Mucosa of descending colon (tissue), 3 donors: ENCODE measurements at regions not wholly inside any gene's neighbourhood (a gene's known extent, or its start where the extent isn't known, plus 50 kb on each side); places are given as distances from the start of the nearest gene placed in this dataset.

Experiments
- ATAC-seq: fragments of 200-7000 bp; cut with Tn5 transposase; one replicate; pipeline ENCODE4 v1.9.1; 2020; ENCODE audit warnings: mild to moderate bottlenecking, moderate library complexity
- DNase-seq, 3 donors: peaks; one replicate each; pipeline ENCODE4 v3.0.0-alpha.2; 2020
- H3K36me3 ChIP-seq: fragments of 200-600 bp; one replicate; pipeline ENCODE4 v1.8.0; 2021; ENCODE audit warnings: low read depth, mild to moderate bottlenecking
- H3K4me1 ChIP-seq: fragments of 200-600 bp; one replicate; pipeline ENCODE4 v1.8.0; 2021; ENCODE audit warnings: low read depth, mild to moderate bottlenecking
- H3K4me3 ChIP-seq: fragments of 200-600 bp; one replicate; pipeline ENCODE4 v1.8.0; 2021; ENCODE audit warnings: mild to moderate bottlenecking
- H3K9me3 ChIP-seq: fragments of 200-600 bp; one replicate; pipeline ENCODE4 v1.8.0; 2021; ENCODE audit warnings: mild to moderate bottlenecking
- intact Hi-C, 2 donors: fragments of 100-400 bp; cut with DNase I in 1 of 2; cut with micrococcal nuclease in 1 of 2; formaldehyde crosslinking; loops; one replicate each; pipeline versions ENCODE4 v1.11.0 to v1.11.1; 2022; cut with DNase I, micrococcal nuclease
- TF ChIP-seq, protein P1 (sequence below): fragments of 200-600 bp; IDR thresholded peaks from one replicate; pipeline ENCODE4 v1.8.0; 2022; ENCODE audit warnings: antibody characterized with exemption, mild to moderate bottlenecking
- donor health status: DM: no; HTN: no; CAD: no; lungs with moderate emphysema.
- donor health status: DM: no; HTN: no; CAD: no.
- donor health status: DM: no; HTN: yes; CAD: no.

DNA sequence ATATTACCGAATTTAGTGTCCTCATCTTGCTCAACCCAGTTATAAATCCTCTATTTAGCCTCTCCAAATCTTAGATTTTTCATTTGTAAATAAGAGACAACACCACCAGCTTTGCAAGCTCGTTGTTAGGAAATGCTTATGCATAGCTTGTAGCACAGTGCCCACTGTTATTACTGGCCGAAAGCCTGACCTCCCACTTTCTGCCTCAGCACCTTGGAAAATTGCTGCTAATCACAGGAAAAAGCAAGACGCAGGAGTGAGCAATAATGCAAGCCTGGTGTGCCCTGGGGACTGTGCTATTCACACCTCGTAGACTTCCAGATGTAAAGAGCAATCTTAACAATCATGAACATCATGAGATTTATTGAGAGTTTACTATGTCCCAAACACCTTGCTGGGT lies 124.2 kb upstream of the ARL4C start:
- no peak for DNase-seq
- Histone ChIP-seq H3K36me3 (no peaks in the 10 kb centered on the region), H3K4me1 (no peaks in the 10 kb centered on the region), H3K4me3 (no peak overlapping the region), H3K9me3 (no peaks in the 10 kb centered on the region)
- ATAC-seq = no peak
- intact Hi-C loops = no loop called here
- TF ChIP-seq, protein P1, sequence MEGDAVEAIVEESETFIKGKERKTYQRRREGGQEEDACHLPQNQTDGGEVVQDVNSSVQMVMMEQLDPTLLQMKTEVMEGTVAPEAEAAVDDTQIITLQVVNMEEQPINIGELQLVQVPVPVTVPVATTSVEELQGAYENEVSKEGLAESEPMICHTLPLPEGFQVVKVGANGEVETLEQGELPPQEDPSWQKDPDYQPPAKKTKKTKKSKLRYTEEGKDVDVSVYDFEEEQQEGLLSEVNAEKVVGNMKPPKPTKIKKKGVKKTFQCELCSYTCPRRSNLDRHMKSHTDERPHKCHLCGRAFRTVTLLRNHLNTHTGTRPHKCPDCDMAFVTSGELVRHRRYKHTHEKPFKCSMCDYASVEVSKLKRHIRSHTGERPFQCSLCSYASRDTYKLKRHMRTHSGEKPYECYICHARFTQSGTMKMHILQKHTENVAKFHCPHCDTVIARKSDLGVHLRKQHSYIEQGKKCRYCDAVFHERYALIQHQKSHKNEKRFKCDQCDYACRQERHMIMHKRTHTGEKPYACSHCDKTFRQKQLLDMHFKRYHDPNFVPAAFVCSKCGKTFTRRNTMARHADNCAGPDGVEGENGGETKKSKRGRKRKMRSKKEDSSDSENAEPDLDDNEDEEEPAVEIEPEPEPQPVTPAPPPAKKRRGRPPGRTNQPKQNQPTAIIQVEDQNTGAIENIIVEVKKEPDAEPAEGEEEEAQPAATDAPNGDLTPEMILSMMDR = no peak

DNA sequence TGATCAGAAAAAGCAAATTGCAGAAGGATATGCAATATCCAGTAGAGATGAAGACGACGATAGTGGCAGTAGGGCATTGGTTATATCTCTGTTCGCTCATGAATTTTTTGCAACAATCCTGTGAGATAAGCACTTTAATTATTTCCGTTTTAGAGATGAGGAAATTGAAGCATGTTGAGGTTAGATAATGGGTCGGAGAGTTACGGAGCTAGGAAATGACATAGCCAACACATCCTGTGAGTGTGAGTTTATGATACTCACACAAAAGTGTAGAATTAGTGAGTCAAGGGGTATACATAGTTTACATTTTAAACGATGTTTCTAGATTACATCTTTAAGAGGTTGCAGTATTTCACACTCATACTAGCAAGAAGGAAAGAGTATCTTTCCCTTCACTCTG lies 123.1 kb upstream of the ARL4C start:
- TF ChIP-seq, protein P1 = no peak
- ATAC-seq = no peak
- intact Hi-C loops = no loop called here
- no peak overlapping the region for H3K4me3 ChIP-seq
- no peaks in the 10 kb centered on the region for H3K36me3 ChIP-seq
- no peaks in the 10 kb centered on the region for H3K4me1 ChIP-seq
- DNase-seq = no peak
- H3K9me3 ChIP-seq = no peaks in the 10 kb centered on the region

DNA sequence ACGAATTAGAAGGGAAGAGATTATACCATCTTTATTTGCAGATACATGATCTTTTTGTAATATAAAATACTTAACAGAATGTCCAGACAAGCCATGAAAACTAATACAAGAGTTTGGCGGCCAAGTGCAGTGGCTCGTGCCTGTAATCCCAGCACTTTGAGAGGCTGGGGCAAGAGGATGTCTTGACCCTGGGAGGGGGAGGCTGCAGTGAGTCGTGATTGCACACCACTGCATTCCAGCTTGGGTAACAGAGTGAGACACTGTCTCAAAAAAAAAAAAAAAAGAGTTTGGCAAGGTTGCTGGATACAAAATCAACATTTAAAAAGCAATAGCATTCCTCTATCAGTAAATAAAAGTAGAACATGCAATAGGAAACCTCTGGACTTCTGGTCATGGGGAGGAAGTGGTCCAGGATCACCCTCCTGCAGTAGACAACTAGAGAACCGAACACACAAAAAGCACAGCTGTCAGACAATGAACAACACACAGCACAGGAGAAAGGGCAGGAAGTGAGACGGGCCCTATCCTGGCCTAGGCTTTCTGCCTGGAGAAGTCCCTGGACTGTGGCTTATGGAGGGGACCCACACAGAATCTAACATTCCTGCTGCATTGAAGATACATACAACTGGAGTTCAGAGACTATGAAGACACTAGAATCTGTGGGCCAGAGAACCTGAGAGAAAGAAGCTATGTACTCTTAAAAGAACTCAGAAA lies 118.9 kb upstream of the ARL4C start:
- Histone ChIP-seq H3K4me1 (no peaks in the 10 kb centered on the region), H3K36me3 (no peaks in the 10 kb centered on the region), H3K9me3 (no peaks in the 10 kb centered on the region), H3K4me3 (no peak overlapping the region)
- DNase-seq (no peak), ATAC-seq (no peak)
- TF ChIP-seq, protein P1 = no peak
- intact Hi-C loops = no loop called here

DNA sequence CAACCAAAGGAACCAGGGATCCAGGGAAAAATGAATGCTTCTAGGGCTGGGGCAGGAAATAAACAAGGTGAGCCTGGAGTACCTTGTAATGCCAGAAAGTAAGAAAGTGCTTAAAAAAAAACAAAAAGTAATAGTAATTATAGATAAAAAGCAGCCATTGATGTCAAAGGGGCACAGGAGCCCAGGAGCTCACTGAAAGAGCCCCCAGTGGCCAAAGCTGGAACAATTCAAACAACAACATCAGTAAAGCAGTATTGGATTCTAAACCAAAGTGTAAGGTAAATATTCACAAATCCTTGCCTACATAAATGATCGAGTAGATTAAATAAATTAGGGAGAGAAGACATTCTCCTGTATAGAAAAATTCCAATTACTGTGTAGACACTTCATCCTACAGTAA lies 114.3 kb upstream of the ARL4C start:
- H3K4me3 ChIP-seq = no peak overlapping the region
- H3K4me1 ChIP-seq = no peaks in the 10 kb centered on the region
- intact Hi-C loops = no loop called here
- TF ChIP-seq, protein P1 = no peak
- DNase-seq (no peak), ATAC-seq (no peak)
- H3K9me3 ChIP-seq = no peaks in the 10 kb centered on the region
- H3K36me3 ChIP-seq = no peaks in the 10 kb centered on the region

DNA sequence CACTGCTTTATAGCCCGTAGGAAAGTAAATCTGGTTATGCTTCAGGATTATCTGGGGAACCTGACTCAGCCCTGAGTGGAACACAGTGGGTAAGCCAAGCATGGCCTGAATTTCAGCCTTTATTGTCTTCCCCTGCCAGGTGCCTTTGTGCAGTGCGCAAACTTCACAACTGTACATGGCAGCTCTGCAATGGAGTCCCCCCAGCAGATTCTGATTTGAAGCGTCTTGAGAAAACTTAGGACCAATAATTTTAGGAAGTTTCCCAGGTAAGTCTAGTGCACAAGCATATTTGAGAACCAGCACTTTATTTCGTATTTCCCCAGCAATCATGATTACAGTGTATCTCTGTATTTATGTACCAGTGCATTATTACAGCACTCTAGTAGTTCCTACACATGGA lies 112.1 kb upstream of the ARL4C start:
- DNase-seq (no peak), ATAC-seq (no peak)
- intact Hi-C loops = no loop called here
- H3K4me3 ChIP-seq = no peak overlapping the region
- H3K36me3 ChIP-seq = no peaks in the 10 kb centered on the region
- TF ChIP-seq, protein P1 = no peak
- H3K9me3 ChIP-seq = no peaks in the 10 kb centered on the region
- H3K4me1 ChIP-seq = no peaks in the 10 kb centered on the region

DNA sequence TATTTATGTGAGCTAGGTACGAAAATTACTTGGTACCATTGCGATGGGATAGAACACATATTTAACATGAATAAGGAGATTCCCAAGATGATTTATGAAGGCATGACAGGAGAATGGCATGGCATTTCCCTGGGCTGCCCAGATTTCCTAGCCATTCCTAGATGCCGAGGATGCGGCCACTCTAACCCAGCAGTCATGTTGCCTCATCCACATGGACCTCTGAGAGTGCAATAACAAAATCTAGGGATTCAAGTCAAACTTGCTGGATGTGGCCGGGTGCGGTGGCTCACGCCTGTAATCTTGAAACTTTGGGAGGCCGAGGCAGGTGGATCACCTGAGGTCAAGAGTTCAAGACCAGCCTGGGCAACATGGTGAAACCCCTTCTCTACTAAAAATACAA lies 110.8 kb upstream of the ARL4C start:
- intact Hi-C loops = no loop called here
- no peak overlapping the region for H3K4me3 ChIP-seq
- no peak for ATAC-seq

More for the DNA sequence above, 110.8 kb upstream of the ARL4C start:
- Histone ChIP-seq H3K36me3 (no peaks in the 10 kb centered on the region), H3K9me3 (no peaks in the 10 kb centered on the region), H3K4me1 (no peaks in the 10 kb centered on the region)
- no peak for DNase-seq
- TF ChIP-seq, protein P1 = no peak
